A549 (cell line): ENCODE measurements at regions not wholly inside any gene's neighbourhood (a gene's known extent, or its start where the extent isn't known, plus 50 kb on each side); places are given as distances from the start of the nearest gene placed in this dataset.

Experiments used
- ATAC-seq, 2 experiments: fragments of 200-7000 bp in 1 of 2; fragments of >200 bp in 1 of 2; cut with Nextera tagmentation in 1 of 2; cut with Tn5 transposase in 1 of 2; 3 replicates each; pipeline versions ENCODE4 v1.8.0 to v1.9.1; 2018 to 2020; ENCODE audit warnings: mild to moderate bottlenecking in 1 of 2, moderate library complexity in 1 of 2
- CTCF ChIA-PET: fragments of 300-600 bp; sonication (Branson Sonifier 250); formaldehyde crosslinking; extraction: SDS; loops from one replicate; lab custom pipeline; 2021; ENCODE audit warnings: antibody characterized with exemption, inconsistent platforms; lab: Yijun Ruan, JAX
- POLR2A ChIA-PET: fragments of 350-600 bp; formaldehyde crosslinking; extraction: SDS; loops from one replicate; lab custom pipeline; 2021; ENCODE audit warnings: antibody characterized with exemption, inconsistent platforms; lab: Yijun Ruan, JAX
- DNase-seq, 2 experiments: peaks; one replicate each; pipeline versions ENCODE4 v3.0.0 to v3.0.0-alpha.2; 2011 to 2016; ENCODE audit warnings: low read depth in 1 of 2, low spot score in 1 of 2
- FAIRE-seq: peaks from 2 replicates; lab custom pipeline; 2011; peaks lifted over from hg19 to GRCh38; lab: Jason Lieb, UNC
- H3K27ac ChIP-seq, 2 experiments: fragments of >200 bp; sonication (Bioruptor Twin); formaldehyde crosslinking; 3 replicates each; pipeline ENCODE4 v1.5.1; 2016 to 2017
- H3K4me1 ChIP-seq: fragments of >200 bp; sonication (Bioruptor Twin); formaldehyde crosslinking; 3 replicates; pipeline ENCODE4 v1.6.1; 2016
- H3K4me2 ChIP-seq: fragments of >200 bp; sonication (Bioruptor Twin); formaldehyde crosslinking; 3 replicates; pipeline ENCODE4 v1.6.1; 2016
- H3K4me3 ChIP-seq: fragments of >200 bp; sonication (Bioruptor Twin); formaldehyde crosslinking; 3 replicates; pipeline ENCODE4 v1.5.1; 2016
- H3K9me3 ChIP-seq: fragments of >200 bp; sonication (Bioruptor Twin); formaldehyde crosslinking; 3 replicates; pipeline ENCODE4 v1.6.1; 2016
- ATOH8 ChIP-seq: fragments of 250-450 bp; sonication (Bioruptor Pico); IDR thresholded peaks from 2 replicates; pipeline ENCODE4 v1.5.0; 2020; ENCODE audit warnings: low read depth, mild to moderate bottlenecking, moderate library complexity
- CEBPB ChIP-seq, 2 experiments: fragments of >200 bp in 1 of 2; sonication (Bioruptor Twin) in 1 of 2; formaldehyde crosslinking in 1 of 2; IDR thresholded peaks; 2 replicates each; pipeline ENCODE4 v1.6.1; 2012 to 2016
- E2F6 ChIP-seq: IDR thresholded peaks from 2 replicates; pipeline ENCODE4 v1.6.1; 2012; ENCODE audit warnings: low read depth, borderline replicate concordance
- EP300 ChIP-seq, 2 experiments: fragments of >200 bp; sonication (Bioruptor Twin); formaldehyde crosslinking; IDR thresholded peaks; 2 replicates in 1 of 2; 3 replicates in 1 of 2; pipeline ENCODE4 v1.6.1; 2016 to 2017
- ESRRA ChIP-seq: fragments of 150-350 bp; IDR thresholded peaks from 2 replicates; pipeline ENCODE4 v1.6.1; 2014; ENCODE audit warnings: mild to moderate bottlenecking, low read length, borderline replicate concordance
- JUNB ChIP-seq: fragments of >200 bp; sonication (Bioruptor Twin); formaldehyde crosslinking; IDR thresholded peaks from 2 replicates; pipeline ENCODE4 v1.6.1; 2016
- MAFK ChIP-seq: fragments of 450-650 bp; IDR thresholded peaks from 2 replicates; pipeline ENCODE4 v1.6.1; 2014; ENCODE audit not compliant: partially characterized antibody
- USF2 ChIP-seq: fragments of 450-650 bp; IDR thresholded peaks from 2 replicates; pipeline ENCODE4 v1.6.1; 2014; ENCODE audit warnings: antibody characterized with exemption
- ZC3H11A ChIP-seq: fragments of 450-650 bp; IDR thresholded peaks from 2 replicates; pipeline ENCODE4 v1.6.1; 2014; ENCODE audit warnings: antibody characterized with exemption, mild to moderate bottlenecking
- WGBS: methylation state at CpG from one replicate; pipeline ENCODE4 v1.1.6; 2017; ENCODE audit errors: missing lambda C conversion rate; 5-methylcytosine and 5-hydroxymethylcytosine counted together
- TF ChIP-seq, protein P1 (sequence below): fragments of 150-350 bp; IDR thresholded peaks from 2 replicates; pipeline ENCODE4 v1.6.1; 2014; ENCODE audit warnings: low read depth, mild to moderate bottlenecking, low read length
- TF ChIP-seq, protein P2 (sequence below): fragments of 250-450 bp; sonication (Bioruptor Pico); IDR thresholded peaks from 2 replicates; pipeline ENCODE4 v1.5.0; 2021; ENCODE audit warnings: mild to moderate bottlenecking, moderate library complexity, borderline replicate concordance
- TF ChIP-seq, protein P3 (sequence below): fragments of 200-600 bp; sonication (generic); IDR thresholded peaks from 2 replicates; pipeline ENCODE4 v1.6.1; 2016; ENCODE audit warnings: antibody characterized with exemption, mild to moderate bottlenecking, moderate library complexity
- TF ChIP-seq, protein P4 (sequence below): IDR thresholded peaks from 2 replicates; pipeline ENCODE4 v1.6.1; 2012

DNA sequence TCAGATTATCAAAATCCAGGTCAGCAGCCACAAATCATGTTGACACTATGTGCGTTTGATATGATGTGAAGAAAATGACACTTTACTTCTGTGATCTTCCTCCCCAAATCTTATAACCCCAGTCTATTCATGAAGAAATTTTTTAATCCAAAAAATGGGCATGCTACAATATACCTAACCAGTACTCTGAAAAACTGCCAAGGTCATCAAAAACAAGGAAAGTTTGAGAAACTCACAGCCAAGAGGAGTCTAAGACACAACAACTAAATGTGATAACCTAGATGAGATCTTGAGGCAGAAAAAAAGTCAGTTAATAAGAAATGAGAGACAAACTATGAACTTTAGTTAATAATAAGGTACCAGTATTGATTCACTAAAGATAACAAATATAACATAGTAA, 200.6 kb upstream of the IRAK1BP1 start:
- Histone ChIP-seq H3K4me2 (no peak overlapping the region), H3K27ac (no peak overlapping the region), H3K9me3 (no peaks in the 10 kb centered on the region), H3K4me1 (no peaks in the 10 kb centered on the region), H3K4me3 (no peak overlapping the region)
- CTCF ChIA-PET, result no interaction called here
- no peak for FAIRE-seq
- POLR2A ChIA-PET, result no interaction called here
- WGBS, result 46% methylated on average over 1 of the region's 1 CpG
- DNase-seq, result no peak
- TF ChIP-seq EP300 (IDR thresholded peaks at IDR 0.05) (no peak), ZC3H11A (no peak), E2F6 (no peak), MAFK (peak; percentile 74)
- no peak for ATAC-seq

- Histone ChIP-seq H3K27ac (no peak overlapping the region), H3K4me1 (no peaks in the 10 kb centered on the region), H3K4me2 (no peak overlapping the region), H3K9me3 (no peaks in the 10 kb centered on the region), H3K4me3 (no peak overlapping the region)
- ChIA-PET CTCF (no interaction called here), POLR2A (no interaction called here)
- FAIRE-seq (no peak), ATAC-seq (no peak), DNase-seq (no peak)
- TF ChIP-seq, protein P1, sequence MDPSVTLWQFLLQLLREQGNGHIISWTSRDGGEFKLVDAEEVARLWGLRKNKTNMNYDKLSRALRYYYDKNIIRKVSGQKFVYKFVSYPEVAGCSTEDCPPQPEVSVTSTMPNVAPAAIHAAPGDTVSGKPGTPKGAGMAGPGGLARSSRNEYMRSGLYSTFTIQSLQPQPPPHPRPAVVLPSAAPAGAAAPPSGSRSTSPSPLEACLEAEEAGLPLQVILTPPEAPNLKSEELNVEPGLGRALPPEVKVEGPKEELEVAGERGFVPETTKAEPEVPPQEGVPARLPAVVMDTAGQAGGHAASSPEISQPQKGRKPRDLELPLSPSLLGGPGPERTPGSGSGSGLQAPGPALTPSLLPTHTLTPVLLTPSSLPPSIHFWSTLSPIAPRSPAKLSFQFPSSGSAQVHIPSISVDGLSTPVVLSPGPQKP, result no peak
- no peak for TF ChIP-seq USF2
- TF ChIP-seq, protein P2, sequence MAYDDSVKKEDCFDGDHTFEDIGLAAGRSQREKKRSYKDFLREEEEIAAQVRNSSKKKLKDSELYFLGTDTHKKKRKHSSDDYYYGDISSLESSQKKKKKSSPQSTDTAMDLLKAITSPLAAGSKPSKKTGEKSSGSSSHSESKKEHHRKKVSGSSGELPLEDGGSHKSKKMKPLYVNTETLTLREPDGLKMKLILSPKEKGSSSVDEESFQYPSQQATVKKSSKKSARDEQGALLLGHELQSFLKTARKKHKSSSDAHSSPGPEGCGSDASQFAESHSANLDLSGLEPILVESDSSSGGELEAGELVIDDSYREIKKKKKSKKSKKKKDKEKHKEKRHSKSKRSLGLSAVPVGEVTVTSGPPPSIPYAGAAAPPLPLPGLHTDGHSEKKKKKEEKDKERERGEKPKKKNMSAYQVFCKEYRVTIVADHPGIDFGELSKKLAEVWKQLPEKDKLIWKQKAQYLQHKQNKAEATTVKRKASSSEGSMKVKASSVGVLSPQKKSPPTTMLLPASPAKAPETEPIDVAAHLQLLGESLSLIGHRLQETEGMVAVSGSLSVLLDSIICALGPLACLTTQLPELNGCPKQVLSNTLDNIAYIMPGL (CRISPR knock-in tag), result no peak
- TF ChIP-seq, protein P3, sequence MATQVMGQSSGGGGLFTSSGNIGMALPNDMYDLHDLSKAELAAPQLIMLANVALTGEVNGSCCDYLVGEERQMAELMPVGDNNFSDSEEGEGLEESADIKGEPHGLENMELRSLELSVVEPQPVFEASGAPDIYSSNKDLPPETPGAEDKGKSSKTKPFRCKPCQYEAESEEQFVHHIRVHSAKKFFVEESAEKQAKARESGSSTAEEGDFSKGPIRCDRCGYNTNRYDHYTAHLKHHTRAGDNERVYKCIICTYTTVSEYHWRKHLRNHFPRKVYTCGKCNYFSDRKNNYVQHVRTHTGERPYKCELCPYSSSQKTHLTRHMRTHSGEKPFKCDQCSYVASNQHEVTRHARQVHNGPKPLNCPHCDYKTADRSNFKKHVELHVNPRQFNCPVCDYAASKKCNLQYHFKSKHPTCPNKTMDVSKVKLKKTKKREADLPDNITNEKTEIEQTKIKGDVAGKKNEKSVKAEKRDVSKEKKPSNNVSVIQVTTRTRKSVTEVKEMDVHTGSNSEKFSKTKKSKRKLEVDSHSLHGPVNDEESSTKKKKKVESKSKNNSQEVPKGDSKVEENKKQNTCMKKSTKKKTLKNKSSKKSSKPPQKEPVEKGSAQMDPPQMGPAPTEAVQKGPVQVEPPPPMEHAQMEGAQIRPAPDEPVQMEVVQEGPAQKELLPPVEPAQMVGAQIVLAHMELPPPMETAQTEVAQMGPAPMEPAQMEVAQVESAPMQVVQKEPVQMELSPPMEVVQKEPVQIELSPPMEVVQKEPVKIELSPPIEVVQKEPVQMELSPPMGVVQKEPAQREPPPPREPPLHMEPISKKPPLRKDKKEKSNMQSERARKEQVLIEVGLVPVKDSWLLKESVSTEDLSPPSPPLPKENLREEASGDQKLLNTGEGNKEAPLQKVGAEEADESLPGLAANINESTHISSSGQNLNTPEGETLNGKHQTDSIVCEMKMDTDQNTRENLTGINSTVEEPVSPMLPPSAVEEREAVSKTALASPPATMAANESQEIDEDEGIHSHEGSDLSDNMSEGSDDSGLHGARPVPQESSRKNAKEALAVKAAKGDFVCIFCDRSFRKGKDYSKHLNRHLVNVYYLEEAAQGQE, result no peak
- no peak for TF ChIP-seq ATOH8 (CRISPR knock-in tag)
- TF ChIP-seq, protein P4, sequence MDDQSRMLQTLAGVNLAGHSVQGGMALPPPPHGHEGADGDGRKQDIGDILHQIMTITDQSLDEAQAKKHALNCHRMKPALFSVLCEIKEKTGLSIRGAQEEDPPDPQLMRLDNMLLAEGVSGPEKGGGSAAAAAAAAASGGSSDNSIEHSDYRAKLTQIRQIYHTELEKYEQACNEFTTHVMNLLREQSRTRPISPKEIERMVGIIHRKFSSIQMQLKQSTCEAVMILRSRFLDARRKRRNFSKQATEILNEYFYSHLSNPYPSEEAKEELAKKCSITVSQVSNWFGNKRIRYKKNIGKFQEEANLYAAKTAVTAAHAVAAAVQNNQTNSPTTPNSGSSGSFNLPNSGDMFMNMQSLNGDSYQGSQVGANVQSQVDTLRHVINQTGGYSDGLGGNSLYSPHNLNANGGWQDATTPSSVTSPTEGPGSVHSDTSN, result no peak
- no peak for TF ChIP-seq ESRRA
- no peak for TF ChIP-seq MAFK
- TF ChIP-seq JUNB, result no peak
- no peak for TF ChIP-seq CEBPB (IDR thresholded peaks at IDR 0.05)
- 68% methylated on average over 2 of the region's 2 CpGs for WGBS
These were observed 197.2 kb upstream of the IRAK1BP1 start for GRCh38 chr6:78670156-78670555.
